ENCODE measurements at regions not wholly inside any gene's neighbourhood (a gene's known extent, or its start where the extent isn't known, plus 50 kb on each side); places are given as distances from the start of the nearest gene placed in this dataset.

- H3K4me1 ChIP-seq: no peaks in the 10 kb centered on the region
Observed at GRCh38 chr10:35754519-35754918, 112.4 kb upstream of the FZD8 start.

DNA sequence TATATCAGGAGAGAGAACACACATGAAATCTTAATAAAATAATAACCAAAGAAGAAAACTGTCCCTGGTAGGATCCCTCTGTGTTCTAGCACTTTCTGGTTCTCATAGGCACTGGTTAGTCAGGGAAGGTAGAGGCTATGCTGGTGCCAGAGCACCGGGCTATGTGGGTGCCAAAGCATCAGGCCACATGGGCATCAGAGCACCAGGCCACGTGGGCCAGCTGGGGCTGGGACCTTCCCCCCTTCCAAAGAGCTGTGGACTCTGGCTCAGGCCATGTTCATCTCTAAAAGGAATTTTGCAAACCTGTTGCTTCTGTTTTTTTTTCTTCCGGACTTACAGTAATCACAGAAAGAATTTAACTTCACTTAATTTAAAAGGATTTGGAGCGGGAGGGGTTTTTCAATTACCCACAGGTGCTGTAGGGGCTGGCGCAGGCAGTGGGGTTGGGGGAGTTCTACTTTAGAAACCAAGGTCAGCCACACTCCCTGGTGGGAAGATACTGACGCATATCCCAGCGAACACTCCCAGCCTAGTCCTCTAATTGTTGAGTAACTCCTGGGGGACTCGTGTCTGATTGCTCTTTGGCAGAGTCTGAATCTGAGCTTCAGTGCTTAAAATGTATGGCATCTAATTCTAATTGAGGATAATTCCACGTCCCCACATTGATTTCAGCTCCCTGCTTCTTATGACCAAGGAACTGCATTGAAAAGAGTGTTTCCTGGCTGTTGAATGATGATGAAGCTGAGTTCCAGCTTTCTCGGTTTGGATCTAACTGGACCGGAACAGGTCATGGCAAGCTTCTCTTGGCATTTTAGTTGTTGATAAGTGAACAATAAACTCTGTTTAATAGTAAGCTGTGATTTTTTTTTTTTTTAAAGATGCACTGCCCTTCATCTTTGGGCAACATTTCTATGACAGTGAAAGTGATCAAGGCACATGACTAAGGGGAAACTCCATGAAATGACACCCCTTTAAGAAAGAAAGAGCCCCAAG lies 110.7 kb upstream of the FZD8 start:
- H3K4me3 ChIP-seq: no peak overlapping the region
- no peak overlapping the region for H3K9ac ChIP-seq
- H3K9me3 ChIP-seq (replicated peaks in 1 of 11): no peaks in the 10 kb centered on the region
- H3K36me3 ChIP-seq: no peaks in the 10 kb centered on the region
- H3K27ac ChIP-seq: no peak overlapping the region
- no peaks in the 10 kb centered on the region for H4K20me1 ChIP-seq
- TF ChIP-seq Cebpa-rat (IDR thresholded peaks at IDR 0.05): no peak
- H3K4me1 ChIP-seq: no peaks in the 10 kb centered on the region
- H3K27me3 ChIP-seq: no peaks in the 10 kb centered on the region
- no peak overlapping the region for H3K4me2 ChIP-seq

More at GRCh38 chr10:35754519-35754918, 112.4 kb upstream of the FZD8 start:
- H4K20me1 ChIP-seq: no peaks in the 10 kb centered on the region
- no peak overlapping the region for H3K4me3 ChIP-seq
- H3K36me3 ChIP-seq: no peaks in the 10 kb centered on the region
- no peak overlapping the region for H3K27ac ChIP-seq
- no peak overlapping the region for H3K4me2 ChIP-seq
- H3K27me3 ChIP-seq: no peaks in the 10 kb centered on the region
- H3K9me3 ChIP-seq (replicated peaks in 1 of 11): peaks cover 7 to 17% (median 9%) of the 10 kb centered on the region in 11 experiments; a peak in 18 of 22 replicates
- no peak for TF ChIP-seq Cebpa-rat (IDR thresholded peaks at IDR 0.05)
- H3K9ac ChIP-seq: no peak overlapping the region

GRCh38 chr10:35751347-35751746 lies 109.3 kb upstream of the FZD8 start:
- H3K4me3 ChIP-seq: no peak overlapping the region
- no peaks in the 10 kb centered on the region for H3K4me1 ChIP-seq
- H3K4me2 ChIP-seq: no peak overlapping the region
- no peaks in the 10 kb centered on the region for H3K36me3 ChIP-seq
- H3K9ac ChIP-seq: no peak overlapping the region
- no peak overlapping the region for H3K27ac ChIP-seq
- TF ChIP-seq Cebpa-rat (IDR thresholded peaks at IDR 0.05): no peak
- H4K20me1 ChIP-seq: no peaks in the 10 kb centered on the region
- H3K9me3 ChIP-seq (replicated peaks in 1 of 11): no peaks in the 10 kb centered on the region
- H3K27me3 ChIP-seq: no peaks in the 10 kb centered on the region

DNA sequence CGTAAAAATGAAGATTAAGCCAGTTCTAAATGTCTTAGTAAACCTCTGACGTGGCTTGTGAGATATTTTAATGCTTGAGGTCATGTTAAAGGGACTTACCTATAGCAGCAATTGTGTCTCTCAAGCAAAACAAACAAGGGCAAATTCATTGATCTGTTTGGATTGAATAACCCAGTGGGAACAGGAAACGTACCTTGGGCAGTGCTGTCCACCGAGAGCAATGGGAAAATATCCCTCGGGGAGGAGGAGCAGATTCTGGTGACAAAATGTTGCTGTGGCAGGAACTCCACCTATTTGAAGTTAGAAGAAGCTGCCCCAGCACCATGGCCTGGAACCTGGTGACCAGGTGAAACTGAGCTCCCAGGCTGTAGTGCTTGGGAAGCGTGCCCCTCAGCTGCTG lies 107.1 kb upstream of the FZD8 start:
- TF ChIP-seq Cebpa-rat (IDR thresholded peaks at IDR 0.05): no peak
- H3K9ac ChIP-seq: no peak overlapping the region
- no peaks in the 10 kb centered on the region for H3K27me3 ChIP-seq
- no peaks in the 10 kb centered on the region for H3K36me3 ChIP-seq
- H3K4me3 ChIP-seq: no peak overlapping the region
- H3K4me1 ChIP-seq: no peaks in the 10 kb centered on the region
- no peaks in the 10 kb centered on the region for H3K9me3 ChIP-seq (replicated peaks in 1 of 11)
- no peak overlapping the region for H3K4me2 ChIP-seq
- no peaks in the 10 kb centered on the region for H4K20me1 ChIP-seq
- H3K27ac ChIP-seq: no peak overlapping the region

- TF ChIP-seq Cebpa-rat (IDR thresholded peaks at IDR 0.05): no peak
- Histone ChIP-seq H3K36me3 (no peaks in the 10 kb centered on the region), H3K4me2 (no peak overlapping the region), H4K20me1 (no peaks in the 10 kb centered on the region), H3K4me1 (0 out of 20 replicates have a peak, but pooled peaks cover 0 to 3% (median 0%) of the 10 kb centered on the region in 10 experiments), H3K27ac (no peak overlapping the region), H3K9me3 (replicated peaks in 1 of 11) (no peaks in the 10 kb centered on the region), H3K4me3 (no peak overlapping the region), H3K27me3 (no peaks in the 10 kb centered on the region), H3K9ac (no peak overlapping the region)
Observed at GRCh38 chr10:35745617-35746403, 103.7 kb upstream of the FZD8 start.

DNA sequence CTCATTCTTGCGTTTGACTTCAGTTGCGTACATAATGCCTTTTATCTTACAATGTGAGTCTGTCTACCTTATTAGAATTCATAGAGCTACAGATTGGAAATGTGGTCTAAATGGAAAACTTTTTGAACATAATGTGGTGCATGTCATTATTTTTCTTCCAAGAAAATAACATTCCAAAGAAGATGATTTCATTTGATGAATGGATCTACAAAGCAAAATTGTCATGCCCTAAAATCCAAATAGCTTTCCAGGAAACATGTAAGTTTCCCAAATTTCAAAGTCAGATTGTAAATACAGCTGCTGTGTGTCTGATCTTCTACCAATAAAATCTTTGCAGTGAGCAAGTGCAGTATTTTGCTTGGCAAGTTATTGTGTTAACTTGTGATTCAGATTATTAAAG lies 101.8 kb upstream of the FZD8 start:
- H3K36me3 ChIP-seq: no peaks in the 10 kb centered on the region
- no peaks in the 10 kb centered on the region for H3K27me3 ChIP-seq
- H3K4me2 ChIP-seq: no peak overlapping the region

DNA sequence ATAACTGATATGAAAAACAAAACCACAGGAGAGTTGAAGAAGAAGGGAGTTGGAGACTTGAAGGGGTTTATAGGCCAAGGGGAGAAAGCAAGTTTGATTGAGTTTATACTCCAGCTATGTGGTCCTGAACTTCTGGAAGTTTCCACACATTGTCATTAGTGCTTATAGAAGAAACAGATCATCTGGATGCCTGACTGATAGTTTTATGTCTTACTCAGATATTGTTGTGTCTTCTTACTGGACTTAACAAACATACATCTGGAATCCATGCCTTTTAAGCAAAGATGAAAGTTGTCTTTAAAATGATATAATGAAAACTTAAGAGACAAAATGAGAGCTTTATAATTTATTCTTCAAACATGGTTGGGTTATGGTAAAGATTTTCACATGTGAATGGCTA lies 101.3 kb upstream of the FZD8 start:
- Histone ChIP-seq H3K27me3 (no peaks in the 10 kb centered on the region), H3K4me3 (no peak overlapping the region), H3K9ac (no peak overlapping the region), H3K4me1 (peaks cover 0 to 15% (median 1%) of the 10 kb centered on the region in 10 experiments; a peak in 8 of 20 replicates), H3K4me2 (no peak overlapping the region), H3K27ac (no peak overlapping the region), H3K9me3 (replicated peaks in 1 of 11) (peaks cover 0 to 6% (median 0%) of the 10 kb centered on the region in 11 experiments; a peak in 1 of 22 replicates), H4K20me1 (no peaks in the 10 kb centered on the region), H3K36me3 (no peaks in the 10 kb centered on the region)
- TF ChIP-seq Cebpa-rat (IDR thresholded peaks at IDR 0.05): no peak

More for the DNA sequence above, 101.8 kb upstream of the FZD8 start:
- Histone ChIP-seq H3K9me3 (replicated peaks in 1 of 11) (0 out of 22 replicates have a peak, but pooled peaks cover 0 to 5% (median 0%) of the 10 kb centered on the region in 11 experiments), H3K9ac (no peak overlapping the region), H3K4me3 (no peak overlapping the region), H4K20me1 (no peaks in the 10 kb centered on the region), H3K4me1 (peaks cover 0 to 15% (median 1%) of the 10 kb centered on the region in 10 experiments; a peak in 8 of 20 replicates), H3K27ac (no peak overlapping the region)
- TF ChIP-seq Cebpa-rat (IDR thresholded peaks at IDR 0.05): no peak

- peaks cover 0 to 10% (median 0%) of the 10 kb centered on the region in 11 experiments; a peak in 2 of 22 replicates for H3K9me3 ChIP-seq (replicated peaks in 1 of 11)
- TF ChIP-seq Cebpa-rat (IDR thresholded peaks at IDR 0.05): no peak
- H3K36me3 ChIP-seq: no peaks in the 10 kb centered on the region
- peaks cover 0 to 15% (median 1%) of the 10 kb centered on the region in 10 experiments; a peak in 8 of 20 replicates for H3K4me1 ChIP-seq
- H3K27ac ChIP-seq: 0 out of 22 replicates have a peak overlapping the region, but pooled peaks of 1 of the 11 experiments have one; percentile 13
- peak overlapping the region in 5 of 11 experiments; percentile 13 to 58 (median 32); a peak in 7 of 22 replicates for H3K4me2 ChIP-seq
- no peak overlapping the region for H3K9ac ChIP-seq
- no peaks in the 10 kb centered on the region for H3K27me3 ChIP-seq
- no peak overlapping the region for H3K4me3 ChIP-seq
- no peaks in the 10 kb centered on the region for H4K20me1 ChIP-seq
Observed at GRCh38 chr10:35739998-35740397, 97.9 kb upstream of the FZD8 start.

- no peaks in the 10 kb centered on the region for H3K36me3 ChIP-seq
- H3K9ac ChIP-seq: no peak overlapping the region
- no peak overlapping the region for H3K4me3 ChIP-seq
- peaks cover 0 to 10% (median 0%) of the 10 kb centered on the region in 11 experiments; a peak in 2 of 22 replicates for H3K9me3 ChIP-seq (replicated peaks in 1 of 11)
- no peak overlapping the region for H3K4me2 ChIP-seq
- TF ChIP-seq Cebpa-rat (IDR thresholded peaks at IDR 0.05): no peak
- no peaks in the 10 kb centered on the region for H3K27me3 ChIP-seq
- peaks cover 0 to 10% (median 1%) of the 10 kb centered on the region in 10 experiments; a peak in 8 of 20 replicates for H3K4me1 ChIP-seq
- H4K20me1 ChIP-seq: no peaks in the 10 kb centered on the region
- H3K27ac ChIP-seq: no peak overlapping the region
Observed at GRCh38 chr10:35735412-35735811, 93.3 kb upstream of the FZD8 start.

Measured in BLaER1 treated with 17β-estradiol and CSF1 and Interleukin-3, amounts not matched to agents 10 nM and 100 nM (cell line).